SK-N-SH (cell line): ENCODE measurements at regions not wholly inside any gene's neighbourhood (a gene's known extent, or its start where the extent isn't known, plus 50 kb on each side); places are given as distances from the start of the nearest gene placed in this dataset.

ENCODE experiments used
- CTCF ChIA-PET: fragments of 300-600, 350-600 bp; formaldehyde crosslinking; extraction: SDS; loops from one replicate; lab custom pipeline; 2021; lab: Yijun Ruan, JAX
- POLR2A ChIA-PET: fragments of 350-600 bp; sonication (Branson Sonifier 250); formaldehyde crosslinking; extraction: SDS; loops from one replicate; lab custom pipeline; 2020; ENCODE audit warnings: antibody characterized with exemption, inconsistent platforms; lab: Yijun Ruan, JAX
- DNase-seq: peaks from one replicate; pipeline ENCODE4 v3.0.0; 2012
- H2AFZ ChIP-seq: fragments of 200-600 bp; sonication (generic); 2 replicates; pipeline ENCODE4 v1.8.1; 2016; ENCODE audit warnings: antibody characterized with exemption, mild to moderate bottlenecking, low read depth
- H3F3A ChIP-seq: fragments of 200-600 bp; sonication (generic); replicated peaks from 2 replicates; pipeline ENCODE3; 2016; ENCODE audit warnings: antibody characterized with exemption, mild to moderate bottlenecking; ENCODE audit not compliant: insufficient read depth
- H3K27ac ChIP-seq, 2 experiments: fragments of 200-500 bp in 1 of 2; fragments of 200-600 bp in 1 of 2; sonication (Bioruptor generic) in 1 of 2; sonication (generic), shearing (Covaris generic) in 1 of 2; 2 replicates each; pipeline versions ENCODE4 v1.5.1 to v1.6.1; 2014 to 2016; ENCODE audit warnings: low read depth in 2 of 2, inconsistent platforms in 1 of 2, low read length in 1 of 2, mild to moderate bottlenecking in 1 of 2, mixed read lengths in 1 of 2
- H3K27me3 ChIP-seq: fragments of 200-600 bp; sonication (generic), shearing (Covaris generic); 2 replicates; pipeline ENCODE4 v1.6.1; 2016; ENCODE audit warnings: mixed run types; ENCODE audit not compliant: insufficient read depth
- H3K36me3 ChIP-seq, 2 experiments: fragments of 200-500 bp in 1 of 2; fragments of 200-600 bp in 1 of 2; sonication (Bioruptor generic) in 1 of 2; sonication (generic) in 1 of 2; replicated peaks in 1 of 2; 2 replicates each; pipeline versions ENCODE3 to v1.5.1; 2014 to 2016; ENCODE audit warnings: low read length in 1 of 2, mild to moderate bottlenecking in 1 of 2; ENCODE audit not compliant: insufficient read depth in 2 of 2, control insufficient read depth in 1 of 2
- H3K4me1 ChIP-seq, 2 experiments: fragments of 200-500 bp in 1 of 2; fragments of 200-600 bp in 1 of 2; sonication (Bioruptor generic) in 1 of 2; sonication (generic), shearing (Covaris generic) in 1 of 2; 2 replicates each; pipeline versions ENCODE4 v1.5.1 to v1.6.1; 2014 to 2016; ENCODE audit warnings: low read depth in 1 of 2, low read length in 1 of 2, mixed run types in 1 of 2; ENCODE audit not compliant: insufficient read depth in 2 of 2, control insufficient read depth in 1 of 2
- H3K4me2 ChIP-seq: fragments of 200-600 bp; sonication (generic), shearing (Covaris generic); 2 replicates; pipeline ENCODE4 v1.6.1; 2017; ENCODE audit warnings: mixed run types
- H3K4me3 ChIP-seq, 2 experiments: fragments of 200-500 bp in 1 of 2; fragments of 200-600 bp in 1 of 2; sonication (Bioruptor generic) in 1 of 2; sonication (generic), shearing (Covaris generic) in 1 of 2; 2 replicates each; pipeline versions ENCODE4 v1.5.1 to v1.8.1; 2014 to 2016; ENCODE audit warnings: low read depth in 2 of 2, inconsistent platforms in 1 of 2, low read length in 1 of 2, mild to moderate bottlenecking in 1 of 2, mixed read lengths in 1 of 2, moderate library complexity in 1 of 2
- H3K79me2 ChIP-seq: fragments of 200-600 bp; sonication (generic); 2 replicates; pipeline ENCODE4 v1.8.1; 2017; ENCODE audit warnings: mild to moderate bottlenecking; ENCODE audit not compliant: insufficient read depth
- H3K9ac ChIP-seq: fragments of 200-600 bp; sonication (generic); 2 replicates; pipeline ENCODE4 v1.6.1; 2017; ENCODE audit warnings: mixed run types
- H3K9me2 ChIP-seq: fragments of 200-600 bp; sonication (generic); 2 replicates; pipeline ENCODE4 v1.6.1; 2017; ENCODE audit warnings: mixed run types
- H3K9me3 ChIP-seq: fragments of 200-600 bp; sonication (generic); 2 replicates; pipeline ENCODE4 v1.6.1; 2017; ENCODE audit warnings: mixed run types, mild to moderate bottlenecking, moderate library complexity
- H4K20me1 ChIP-seq: fragments of 200-600 bp; sonication (generic); 2 replicates; pipeline ENCODE4 v1.6.1; 2017; ENCODE audit warnings: mild to moderate bottlenecking, mixed run types; ENCODE audit not compliant: insufficient read depth
- EP300 ChIP-seq, 2 experiments: IDR thresholded peaks; 2 replicates each; pipeline versions ENCODE4 v1.4.0 to v1.6.1; 2012; ENCODE audit warnings: borderline replicate concordance in 1 of 2, low read depth in 1 of 2, low read length in 1 of 2
- EZH2phosphoT487 ChIP-seq: fragments of 200-600 bp; sonication (generic); IDR thresholded peaks from 2 replicates; pipeline ENCODE4 v1.6.1; 2017; ENCODE audit warnings: low read depth, mixed run types, mild to moderate bottlenecking, antibody characterized with exemption, moderate library complexity, borderline replicate concordance
- FOSL2 ChIP-seq: IDR thresholded peaks from 2 replicates; pipeline ENCODE4 v1.4.0; 2012; ENCODE audit warnings: low read depth, mild to moderate bottlenecking, moderate library complexity, borderline replicate concordance
- FOXJ3 ChIP-seq: sonication (generic); formaldehyde crosslinking; IDR thresholded peaks from 2 replicates; pipeline ENCODE4 v1.5.1; 2020; ENCODE audit warnings: mild to moderate bottlenecking, missing genetic modification reagents
- GATA2 ChIP-seq: sonication (generic); formaldehyde crosslinking; IDR thresholded peaks from 2 replicates; pipeline ENCODE4 v1.5.0; 2020; ENCODE audit warnings: mild to moderate bottlenecking, missing genetic modification reagents
- JUND ChIP-seq: IDR thresholded peaks from 2 replicates; pipeline ENCODE4 v1.4.0; 2012
- MAX ChIP-seq: IDR thresholded peaks from 2 replicates; pipeline ENCODE4 v1.4.0; 2012; ENCODE audit warnings: low read depth
- MEF2A ChIP-seq: IDR thresholded peaks from 2 replicates; pipeline ENCODE4 v1.4.0; 2012; ENCODE audit warnings: low read depth, borderline replicate concordance
- MXI1 ChIP-seq: IDR thresholded peaks from 2 replicates; pipeline ENCODE4 v1.6.1; 2012; ENCODE audit warnings: mild to moderate bottlenecking, low read depth, low read length, improper control_type of control experiment
- NRF1 ChIP-seq: IDR thresholded peaks from 2 replicates; pipeline ENCODE4 v1.6.1; 2012; ENCODE audit warnings: low read depth, mild to moderate bottlenecking, low read length
- PBX3 ChIP-seq: IDR thresholded peaks from 2 replicates; pipeline ENCODE4; 2012
- RXRA ChIP-seq: IDR thresholded peaks from 2 replicates; pipeline ENCODE4 v1.4.0; 2012; ENCODE audit warnings: low read depth, mild to moderate bottlenecking, borderline replicate concordance
- SIN3A ChIP-seq: IDR thresholded peaks from 2 replicates; pipeline ENCODE4 v1.6.1; 2012; ENCODE audit warnings: low read depth, mild to moderate bottlenecking, low read length, moderate library complexity, borderline replicate concordance
- SMC3 ChIP-seq: IDR thresholded peaks from 2 replicates; pipeline ENCODE4 v1.6.1; 2012; ENCODE audit warnings: low read depth, low read length, improper control_type of control experiment
- TEAD4 ChIP-seq: IDR thresholded peaks from 2 replicates; pipeline ENCODE4 v1.4.0; 2012; ENCODE audit warnings: mild to moderate bottlenecking, borderline replicate concordance; ENCODE audit not compliant: insufficient read depth
- USF1 ChIP-seq: IDR thresholded peaks from 2 replicates; pipeline ENCODE4 v1.4.0; 2012; ENCODE audit warnings: low read depth, borderline replicate concordance
- YY1 ChIP-seq: IDR thresholded peaks from 2 replicates; pipeline ENCODE4 v1.4.0; 2012; ENCODE audit warnings: low read depth, mild to moderate bottlenecking
- WGBS: methylation state at CpG from one replicate; pipeline ENCODE4 v1.1.6; 2017; ENCODE audit warnings: low lambda C conversion rate; 5-methylcytosine and 5-hydroxymethylcytosine counted together
- TF ChIP-seq, protein P1 (sequence below): fragments of 150-350 bp; IDR thresholded peaks from 2 replicates; pipeline ENCODE4 v1.6.1; 2017; ENCODE audit warnings: antibody characterized with exemption, low read length, low read depth, borderline replicate concordance
- TF ChIP-seq, protein P2 (sequence below): IDR thresholded peaks from 2 replicates; pipeline ENCODE4 v1.4.0; 2012; ENCODE audit warnings: low read depth, borderline replicate concordance

GRCh38 chr9:126166866-126167265 is 159.8 kb upstream of the MVB12B start:
- H3K36me3 ChIP-seq: no peaks in the 10 kb centered on the region
- H3K9me3 ChIP-seq: no peaks in the 10 kb centered on the region
- H2AFZ ChIP-seq: no peak overlapping the region
- no peak overlapping the region for H3K4me2 ChIP-seq
- H3K9me2 ChIP-seq: no peaks in the 10 kb centered on the region
- H4K20me1 ChIP-seq: no peaks in the 10 kb centered on the region
- H3K27ac ChIP-seq: no peak overlapping the region
- ChIA-PET CTCF (interaction anchor here (1.1 kb wide), 1 partner anchor 145 kb away, joined by 3 read pairs; no protein-coding TSS in a partner anchor), POLR2A (no interaction called here)
- H3K79me2 ChIP-seq: no peaks in the 10 kb centered on the region
- H3K27me3 ChIP-seq: peaks cover 28% of the 10 kb centered on the region; the same call in 1 of the 2 replicates
- H3F3A ChIP-seq: no peaks in the 10 kb centered on the region
- DNase-seq: no peak
- TF ChIP-seq FOXJ3 (CRISPR knock-in tag) (no peak), NRF1 (no peak), TEAD4 (no peak), PBX3 (no peak), RXRA (no peak), FOSL2 (no peak), USF1 (no peak), MEF2A (no peak), SIN3A (no peak), SMC3 (no peak), EP300 (IDR thresholded peaks at IDR 0.05; ENCODE audit: borderline replicate concordance in 1 of 2, low read depth in 1 of 2, low read length in 1 of 2) (no peak), GATA2 (CRISPR knock-in tag) (no peak), YY1 (no peak), JUND (no peak)
- TF ChIP-seq, protein P1, sequence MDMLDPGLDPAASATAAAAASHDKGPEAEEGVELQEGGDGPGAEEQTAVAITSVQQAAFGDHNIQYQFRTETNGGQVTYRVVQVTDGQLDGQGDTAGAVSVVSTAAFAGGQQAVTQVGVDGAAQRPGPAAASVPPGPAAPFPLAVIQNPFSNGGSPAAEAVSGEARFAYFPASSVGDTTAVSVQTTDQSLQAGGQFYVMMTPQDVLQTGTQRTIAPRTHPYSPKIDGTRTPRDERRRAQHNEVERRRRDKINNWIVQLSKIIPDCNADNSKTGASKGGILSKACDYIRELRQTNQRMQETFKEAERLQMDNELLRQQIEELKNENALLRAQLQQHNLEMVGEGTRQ: no peak
- H3K4me3 ChIP-seq: no peak overlapping the region
- peaks cover 0 to 5% of the 10 kb centered on the region in 2 experiments; a peak in 1 of 4 replicates for H3K4me1 ChIP-seq
- no peak overlapping the region for H3K9ac ChIP-seq
- WGBS: 62% methylated on average over 6 of the region's 6 CpGs

- H3K79me2 ChIP-seq: no peaks in the 10 kb centered on the region
- no peaks in the 10 kb centered on the region for H3K9me2 ChIP-seq
- 57% methylated on average over 4 of the region's 4 CpGs for WGBS
- H3K9me3 ChIP-seq: no peaks in the 10 kb centered on the region
- ChIA-PET POLR2A (no interaction called here), CTCF (interaction anchor here (1.0 to 1.1 kb wide), 2 partner anchors 10 to 30 kb away, joined by 3 to 4 read pairs; no protein-coding TSS in a partner anchor)
- H3K4me2 ChIP-seq: no peak overlapping the region
- H3K27me3 ChIP-seq: peaks cover 28% of the 10 kb centered on the region; the same call in 1 of the 2 replicates
- TF ChIP-seq, protein P2, sequence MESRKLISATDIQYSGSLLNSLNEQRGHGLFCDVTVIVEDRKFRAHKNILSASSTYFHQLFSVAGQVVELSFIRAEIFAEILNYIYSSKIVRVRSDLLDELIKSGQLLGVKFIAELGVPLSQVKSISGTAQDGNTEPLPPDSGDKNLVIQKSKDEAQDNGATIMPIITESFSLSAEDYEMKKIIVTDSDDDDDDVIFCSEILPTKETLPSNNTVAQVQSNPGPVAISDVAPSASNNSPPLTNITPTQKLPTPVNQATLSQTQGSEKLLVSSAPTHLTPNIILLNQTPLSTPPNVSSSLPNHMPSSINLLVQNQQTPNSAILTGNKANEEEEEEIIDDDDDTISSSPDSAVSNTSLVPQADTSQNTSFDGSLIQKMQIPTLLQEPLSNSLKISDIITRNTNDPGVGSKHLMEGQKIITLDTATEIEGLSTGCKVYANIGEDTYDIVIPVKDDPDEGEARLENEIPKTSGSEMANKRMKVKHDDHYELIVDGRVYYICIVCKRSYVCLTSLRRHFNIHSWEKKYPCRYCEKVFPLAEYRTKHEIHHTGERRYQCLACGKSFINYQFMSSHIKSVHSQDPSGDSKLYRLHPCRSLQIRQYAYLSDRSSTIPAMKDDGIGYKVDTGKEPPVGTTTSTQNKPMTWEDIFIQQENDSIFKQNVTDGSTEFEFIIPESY: no peak
- no peak for TF ChIP-seq EZH2phosphoT487
- no peak for TF ChIP-seq MAX
- TF ChIP-seq USF1: no peak
- no peak for TF ChIP-seq MXI1
- no peak overlapping the region for H2AFZ ChIP-seq
- H3K4me3 ChIP-seq: no peak overlapping the region
- H4K20me1 ChIP-seq: no peaks in the 10 kb centered on the region
- no peak overlapping the region for H3K27ac ChIP-seq
- DNase-seq: no peak
- H3K36me3 ChIP-seq: no peaks in the 10 kb centered on the region
- H3K9ac ChIP-seq: no peak overlapping the region
- peaks cover 0 to 5% of the 10 kb centered on the region in 2 experiments; a peak in 1 of 4 replicates for H3K4me1 ChIP-seq
- H3F3A ChIP-seq: no peaks in the 10 kb centered on the region
These were observed 156.9 kb upstream of the MVB12B start for GRCh38 chr9:126169736-126170135.
